Upper lobe of left lung (tissue), 4 donors: ENCODE measurements at regions not wholly inside any gene's neighbourhood (a gene's known extent, or its start where the extent isn't known, plus 50 kb on each side); places are given as distances from the start of the nearest gene placed in this dataset.

ENCODE experiments used
- CTCF ChIP-seq, 6 experiments: fragments of 450-650 bp in 4 of 6; fragments of 200-600 bp in 2 of 6; sonication (generic) in 2 of 6; IDR thresholded peaks; one replicate each; pipeline ENCODE4 v1.5.1; 2016 to 2019; ENCODE audit warnings: antibody characterized with exemption in 6 of 6
- EP300 ChIP-seq, 4 donors: sonication (generic); formaldehyde crosslinking; IDR thresholded peaks; one replicate each; pipeline ENCODE4 v1.5.1; 2017; ENCODE audit warnings: antibody characterized with exemption in 4 of 4, control low read depth in 2 of 4
- POLR2A ChIP-seq, 4 donors: fragments of 450-650 bp; IDR thresholded peaks; one replicate each; pipeline ENCODE4 v1.5.1; 2016 to 2017; ENCODE audit warnings: antibody characterized with exemption in 4 of 4, mild to moderate bottlenecking in 2 of 4

GRCh38 chr2:176415937-176416499 is 146.8 kb downstream of the MTX2 start:
- no peak for TF ChIP-seq CTCF (IDR thresholded peaks at IDR 0.05)
- TF ChIP-seq EP300 (IDR thresholded peaks at IDR 0.05), result no peak
- TF ChIP-seq POLR2A (IDR thresholded peaks at IDR 0.05), result no peak
